Body of pancreas (tissue), 4 donors: ENCODE measurements at regions not wholly inside any gene's neighbourhood (a gene's known extent, or its start where the extent isn't known, plus 50 kb on each side); places are given as distances from the start of the nearest gene placed in this dataset.

ENCODE experiments used
- CTCF ChIP-seq, 7 experiments: fragments of 450-650 bp in 4 of 7; fragments of 200-600 bp in 3 of 7; sonication (generic) in 3 of 7; IDR thresholded peaks; one replicate each; pipeline ENCODE4 v1.5.1; 2016 to 2019; ENCODE audit warnings: antibody characterized with exemption in 7 of 7
- POLR2A ChIP-seq, 3 donors: fragments of 450-650 bp; IDR thresholded peaks; one replicate each; pipeline ENCODE4 v1.6.1; 2016; ENCODE audit warnings: antibody characterized with exemption in 3 of 3, mild to moderate bottlenecking in 2 of 3

- TF ChIP-seq POLR2A (IDR thresholded peaks at IDR 0.05) (no peak), CTCF (IDR thresholded peaks at IDR 0.05) (no peak)
Observed at GRCh38 chr3:124256156-124256555, 264.2 kb upstream of the ROPN1 start.
